ENCODE measurements at regions not wholly inside any gene's neighbourhood (a gene's known extent, or its start where the extent isn't known, plus 50 kb on each side); places are given as distances from the start of the nearest gene placed in this dataset.

- Histone ChIP-seq H3K9me3 (ENCODE audit: control insufficient read depth in 2 of 2, low read length in 2 of 2) (no peaks in the 10 kb centered on the region), H3K27me3 (ENCODE audit: control insufficient read depth in 1 of 2, insufficient read depth in 2 of 2, low read length in 2 of 2) (no peaks in the 10 kb centered on the region), H3K4me3 (ENCODE audit: low read length in 2 of 2) (no peak overlapping the region), H3K27ac (ENCODE audit: low read length) (no peak overlapping the region), H3K36me3 (ENCODE audit: control insufficient read depth in 2 of 2, insufficient read depth in 2 of 2, low read length in 2 of 2) (peaks cover 35 to 42% of the 10 kb centered on the region in 2 donors), H3K4me1 (ENCODE audit: control insufficient read depth, insufficient read depth, low read length) (no peaks in the 10 kb centered on the region), H3K9ac (ENCODE audit: low read length in 2 of 2) (no peak overlapping the region)
Observed at GRCh38 chr2:120979921-120980320, 244.3 kb downstream of the GLI2 start.

DNA sequence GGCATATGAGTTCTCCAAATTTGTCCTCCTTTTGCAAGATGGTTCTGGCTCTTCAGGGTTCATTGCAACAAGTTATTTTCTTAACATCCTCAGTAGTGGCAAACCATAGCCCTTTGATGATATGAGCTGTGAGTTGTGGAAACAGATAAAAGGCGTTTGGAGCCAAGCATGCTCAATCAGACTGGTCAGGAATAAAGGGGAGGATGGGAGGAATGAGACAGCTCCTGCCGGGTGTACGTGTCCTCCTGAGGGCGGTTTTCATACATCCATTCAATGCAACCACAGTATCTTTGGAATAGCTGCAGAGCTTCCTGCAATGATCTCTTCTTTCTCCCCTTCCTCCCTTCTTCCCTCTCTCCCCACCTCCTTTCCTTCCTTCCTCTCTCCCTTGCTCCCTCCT is 245.8 kb downstream of the GLI2 start:
- Histone ChIP-seq H3K9me3 (ENCODE audit: control insufficient read depth in 2 of 2, low read length in 2 of 2) (no peaks in the 10 kb centered on the region), H3K4me3 (ENCODE audit: low read length in 2 of 2) (no peak overlapping the region), H3K27me3 (ENCODE audit: control insufficient read depth in 1 of 2, insufficient read depth in 2 of 2, low read length in 2 of 2) (no peaks in the 10 kb centered on the region), H3K27ac (ENCODE audit: low read length) (no peak overlapping the region), H3K4me1 (ENCODE audit: control insufficient read depth, insufficient read depth, low read length) (no peaks in the 10 kb centered on the region), H3K36me3 (ENCODE audit: control insufficient read depth in 2 of 2, insufficient read depth in 2 of 2, low read length in 2 of 2) (peaks cover 29 to 37% of the 10 kb centered on the region in 2 donors), H3K9ac (ENCODE audit: low read length in 2 of 2) (no peak overlapping the region)

DNA sequence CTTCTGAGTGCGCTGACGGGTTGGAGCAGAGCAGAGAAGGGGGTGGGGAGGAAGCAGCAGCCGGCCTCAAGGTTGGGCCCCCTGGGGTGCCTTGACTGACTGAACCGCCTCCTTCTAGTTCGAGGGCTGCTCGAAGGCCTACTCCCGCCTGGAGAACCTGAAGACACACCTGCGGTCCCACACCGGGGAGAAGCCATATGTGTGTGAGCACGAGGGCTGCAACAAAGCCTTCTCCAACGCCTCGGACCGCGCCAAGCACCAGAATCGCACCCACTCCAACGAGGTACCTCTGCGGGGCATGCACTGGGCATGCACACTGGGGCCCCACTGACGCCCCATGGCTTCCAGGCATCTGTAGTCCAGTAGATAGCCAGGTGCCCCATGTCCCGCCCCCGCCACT is 246.9 kb downstream of the GLI2 start:
- Histone ChIP-seq H3K27ac (ENCODE audit: low read length) (no peak overlapping the region), H3K9me3 (ENCODE audit: control insufficient read depth in 2 of 2, low read length in 2 of 2) (no peaks in the 10 kb centered on the region), H3K27me3 (ENCODE audit: control insufficient read depth in 1 of 2, insufficient read depth in 2 of 2, low read length in 2 of 2) (no peaks in the 10 kb centered on the region), H3K4me3 (ENCODE audit: low read length in 2 of 2) (no peak overlapping the region), H3K4me1 (ENCODE audit: control insufficient read depth, insufficient read depth, low read length) (no peaks in the 10 kb centered on the region), H3K36me3 (ENCODE audit: control insufficient read depth in 2 of 2, insufficient read depth in 2 of 2, low read length in 2 of 2) (peaks cover 40 to 45% of the 10 kb centered on the region in 2 donors), H3K9ac (ENCODE audit: low read length in 2 of 2) (no peak overlapping the region)

- no peak overlapping the region for H3K27ac ChIP-seq (ENCODE audit: low read length)
- peaks cover 42% of the 10 kb centered on the region in 2 donors for H3K36me3 ChIP-seq (ENCODE audit: control insufficient read depth in 2 of 2, insufficient read depth in 2 of 2, low read length in 2 of 2)
- no peaks in the 10 kb centered on the region for H3K4me1 ChIP-seq (ENCODE audit: control insufficient read depth, insufficient read depth, low read length)
- no peaks in the 10 kb centered on the region for H3K9me3 ChIP-seq (ENCODE audit: control insufficient read depth in 2 of 2, low read length in 2 of 2)
- H3K27me3 ChIP-seq (ENCODE audit: control insufficient read depth in 1 of 2, insufficient read depth in 2 of 2, low read length in 2 of 2), result no peaks in the 10 kb centered on the region
- no peak overlapping the region for H3K4me3 ChIP-seq (ENCODE audit: low read length in 2 of 2)
- H3K9ac ChIP-seq (ENCODE audit: low read length in 2 of 2), result no peak overlapping the region
Observed at GRCh38 chr2:120983344-120983743, 247.7 kb downstream of the GLI2 start.

GRCh38 chr2:120984046-120984445 is 248.4 kb downstream of the GLI2 start:
- H3K4me1 ChIP-seq (ENCODE audit: control insufficient read depth, insufficient read depth, low read length), result no peaks in the 10 kb centered on the region
- no peak overlapping the region for H3K27ac ChIP-seq (ENCODE audit: low read length)
- H3K9me3 ChIP-seq (ENCODE audit: control insufficient read depth in 2 of 2, low read length in 2 of 2), result no peaks in the 10 kb centered on the region
- H3K36me3 ChIP-seq (ENCODE audit: control insufficient read depth in 2 of 2, insufficient read depth in 2 of 2, low read length in 2 of 2), result peaks cover 37 to 40% of the 10 kb centered on the region in 2 donors
- no peaks in the 10 kb centered on the region for H3K27me3 ChIP-seq (ENCODE audit: control insufficient read depth in 1 of 2, insufficient read depth in 2 of 2, low read length in 2 of 2)
- H3K9ac ChIP-seq (ENCODE audit: low read length in 2 of 2), result no peak overlapping the region
- no peak overlapping the region for H3K4me3 ChIP-seq (ENCODE audit: low read length in 2 of 2)

- H3K27ac ChIP-seq (ENCODE audit: low read length), result no peak overlapping the region
- H3K9me3 ChIP-seq (ENCODE audit: control insufficient read depth in 2 of 2, low read length in 2 of 2), result no peaks in the 10 kb centered on the region
- no peaks in the 10 kb centered on the region for H3K4me1 ChIP-seq (ENCODE audit: control insufficient read depth, insufficient read depth, low read length)
- H3K9ac ChIP-seq (ENCODE audit: low read length in 2 of 2), result no peak overlapping the region
- H3K27me3 ChIP-seq (ENCODE audit: control insufficient read depth in 1 of 2, insufficient read depth in 2 of 2, low read length in 2 of 2), result no peaks in the 10 kb centered on the region
- H3K4me3 ChIP-seq (ENCODE audit: low read length in 2 of 2), result no peak overlapping the region
- peaks cover 34 to 44% of the 10 kb centered on the region in 2 donors for H3K36me3 ChIP-seq (ENCODE audit: control insufficient read depth in 2 of 2, insufficient read depth in 2 of 2, low read length in 2 of 2)
Observed at GRCh38 chr2:120984452-120985173, 248.9 kb downstream of the GLI2 start.

DNA sequence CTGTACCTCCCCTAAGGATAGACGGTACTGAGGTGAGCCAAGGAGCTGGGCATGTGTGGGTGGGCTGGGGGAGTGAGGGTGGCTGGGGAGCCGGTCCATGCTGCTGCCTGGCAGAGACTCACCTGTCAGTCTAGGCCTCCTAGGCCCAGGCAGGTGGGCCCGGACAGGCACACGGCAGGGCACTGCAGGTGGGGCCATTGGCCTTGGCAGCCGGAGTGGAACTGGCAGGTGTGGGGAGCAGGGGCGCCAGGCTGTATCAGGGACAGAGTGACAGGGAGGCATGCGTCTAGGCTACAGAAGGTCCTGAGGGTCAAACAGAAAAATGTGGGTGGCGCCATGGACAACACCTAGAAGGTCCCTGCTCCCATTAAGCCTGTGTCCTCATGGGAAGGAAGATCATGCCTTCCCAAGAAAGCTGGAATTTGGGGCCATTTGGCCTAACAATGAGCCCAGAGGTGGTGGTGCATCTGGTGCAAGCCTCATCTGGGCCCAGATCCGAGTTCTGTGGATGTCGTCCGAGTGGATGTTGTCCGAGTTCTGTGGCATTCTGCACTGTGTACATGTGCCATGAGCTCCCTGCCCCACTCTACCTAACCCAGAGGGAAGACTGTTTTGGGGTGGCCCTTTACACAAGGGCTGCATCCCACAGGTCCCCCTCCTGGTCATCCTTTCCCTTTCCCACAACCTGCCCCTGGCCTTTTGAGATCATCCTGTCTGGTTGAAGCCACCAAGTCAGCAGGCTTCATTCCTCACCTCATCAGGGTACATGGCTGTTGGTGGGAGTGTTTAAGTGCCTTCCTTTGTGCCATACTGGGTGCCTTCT is 249.7 kb downstream of the GLI2 start:
- Histone ChIP-seq H3K9ac (ENCODE audit: low read length in 2 of 2) (no peak overlapping the region), H3K27ac (ENCODE audit: low read length) (no peak overlapping the region), H3K36me3 (ENCODE audit: control insufficient read depth in 2 of 2, insufficient read depth in 2 of 2, low read length in 2 of 2) (peaks cover 34 to 39% of the 10 kb centered on the region in 2 donors), H3K9me3 (ENCODE audit: control insufficient read depth in 2 of 2, low read length in 2 of 2) (no peaks in the 10 kb centered on the region), H3K4me3 (ENCODE audit: low read length in 2 of 2) (no peak overlapping the region), H3K27me3 (ENCODE audit: control insufficient read depth in 1 of 2, insufficient read depth in 2 of 2, low read length in 2 of 2) (no peaks in the 10 kb centered on the region), H3K4me1 (ENCODE audit: control insufficient read depth, insufficient read depth, low read length) (no peaks in the 10 kb centered on the region)

GRCh38 chr2:120985997-120986651 is 250.5 kb downstream of the GLI2 start:
- Histone ChIP-seq H3K4me1 (ENCODE audit: control insufficient read depth, insufficient read depth, low read length) (no peaks in the 10 kb centered on the region), H3K9me3 (ENCODE audit: control insufficient read depth in 2 of 2, low read length in 2 of 2) (no peaks in the 10 kb centered on the region), H3K36me3 (ENCODE audit: control insufficient read depth in 2 of 2, insufficient read depth in 2 of 2, low read length in 2 of 2) (peaks cover 37 to 45% of the 10 kb centered on the region in 2 donors), H3K4me3 (ENCODE audit: low read length in 2 of 2) (no peak overlapping the region), H3K27me3 (ENCODE audit: control insufficient read depth in 1 of 2, insufficient read depth in 2 of 2, low read length in 2 of 2) (no peaks in the 10 kb centered on the region), H3K9ac (ENCODE audit: low read length in 2 of 2) (no peak overlapping the region), H3K27ac (ENCODE audit: low read length) (no peak overlapping the region)

- H3K36me3 ChIP-seq (ENCODE audit: control insufficient read depth in 2 of 2, insufficient read depth in 2 of 2, low read length in 2 of 2), result peaks cover 41 to 42% of the 10 kb centered on the region in 2 donors
- no peak overlapping the region for H3K27ac ChIP-seq (ENCODE audit: low read length)
- no peak overlapping the region for H3K9ac ChIP-seq (ENCODE audit: low read length in 2 of 2)
- no peak overlapping the region for H3K4me3 ChIP-seq (ENCODE audit: low read length in 2 of 2)
- no peaks in the 10 kb centered on the region for H3K4me1 ChIP-seq (ENCODE audit: control insufficient read depth, insufficient read depth, low read length)
- no peaks in the 10 kb centered on the region for H3K27me3 ChIP-seq (ENCODE audit: control insufficient read depth in 1 of 2, insufficient read depth in 2 of 2, low read length in 2 of 2)
- no peaks in the 10 kb centered on the region for H3K9me3 ChIP-seq (ENCODE audit: control insufficient read depth in 2 of 2, low read length in 2 of 2)
Observed at GRCh38 chr2:120986898-120987650, 251.4 kb downstream of the GLI2 start.

- Histone ChIP-seq H3K27ac (ENCODE audit: low read length) (no peak overlapping the region), H3K36me3 (ENCODE audit: control insufficient read depth in 2 of 2, insufficient read depth in 2 of 2, low read length in 2 of 2) (peaks cover 37 to 38% of the 10 kb centered on the region in 2 donors)
Observed at GRCh38 chr2:120988051-120988699, 252.5 kb downstream of the GLI2 start.

More at GRCh38 chr2:120988051-120988699, 252.5 kb downstream of the GLI2 start:
- no peaks in the 10 kb centered on the region for H3K27me3 ChIP-seq (ENCODE audit: control insufficient read depth in 1 of 2, insufficient read depth in 2 of 2, low read length in 2 of 2)
- no peak overlapping the region for H3K4me3 ChIP-seq (ENCODE audit: low read length in 2 of 2)
- no peaks in the 10 kb centered on the region for H3K4me1 ChIP-seq (ENCODE audit: control insufficient read depth, insufficient read depth, low read length)
- no peaks in the 10 kb centered on the region for H3K9me3 ChIP-seq (ENCODE audit: control insufficient read depth in 2 of 2, low read length in 2 of 2)
- no peak overlapping the region for H3K9ac ChIP-seq (ENCODE audit: low read length in 2 of 2)
